ENCODE measurements at regions not wholly inside any gene's neighbourhood (a gene's known extent, or its start where the extent isn't known, plus 50 kb on each side); places are given as distances from the start of the nearest gene placed in this dataset.
"Not testable (repeated sequence)": the region's sequence is repeated elsewhere in the genome, so short reads cannot be mapped to it uniquely, and the experiment has no call there.

GRCh38 chr2:66279024-66279423, 155.9 kb upstream of the MEIS1 start:
- H3K9me3 Mint-ChIP-seq, result no peaks in the 10 kb centered on the region
- H3K27me3 Mint-ChIP-seq, result no peaks in the 10 kb centered on the region
- DNase-seq, result no peak
- no peak overlapping the region for H3K27ac Mint-ChIP-seq
- no peaks in the 10 kb centered on the region for H3K4me1 Mint-ChIP-seq (ENCODE audit: low read depth)
- H3K36me3 Mint-ChIP-seq (ENCODE audit: low read depth), result no peaks in the 10 kb centered on the region
- H3K4me3 Mint-ChIP-seq, result no peak overlapping the region

- Mint-ChIP-seq H3K27ac (no peak overlapping the region), H3K27me3 (no peaks in the 10 kb centered on the region), H3K4me1 (ENCODE audit: low read depth) (no peaks in the 10 kb centered on the region), H3K4me3 (no peak overlapping the region), H3K9me3 (no peaks in the 10 kb centered on the region), H3K36me3 (ENCODE audit: low read depth) (no peaks in the 10 kb centered on the region)
- DNase-seq, result no peak
Measured at GRCh38 chr2:66275984-66276383, 158.9 kb upstream of the MEIS1 start.

GRCh38 chr2:66273933-66274490, 160.9 kb upstream of the MEIS1 start:
- Mint-ChIP-seq H3K9me3 (no peaks in the 10 kb centered on the region), H3K4me3 (no peak overlapping the region), H3K4me1 (ENCODE audit: low read depth) (no peaks in the 10 kb centered on the region), H3K27me3 (no peaks in the 10 kb centered on the region), H3K36me3 (ENCODE audit: low read depth) (no peaks in the 10 kb centered on the region), H3K27ac (no peak overlapping the region)
- no peak for DNase-seq

GRCh38 chr2:66272751-66273150, 162.2 kb upstream of the MEIS1 start:
- no peak overlapping the region for H3K4me3 Mint-ChIP-seq
- H3K27me3 Mint-ChIP-seq, result no peaks in the 10 kb centered on the region
- no peak overlapping the region for H3K27ac Mint-ChIP-seq
- H3K4me1 Mint-ChIP-seq (ENCODE audit: low read depth), result no peaks in the 10 kb centered on the region
- H3K9me3 Mint-ChIP-seq, result no peaks in the 10 kb centered on the region
- DNase-seq, result no peak
- H3K36me3 Mint-ChIP-seq (ENCODE audit: low read depth), result no peaks in the 10 kb centered on the region

- Mint-ChIP-seq H3K27ac (no peak overlapping the region), H3K9me3 (no peaks in the 10 kb centered on the region), H3K4me1 (ENCODE audit: low read depth) (no peaks in the 10 kb centered on the region), H3K36me3 (ENCODE audit: low read depth) (no peaks in the 10 kb centered on the region), H3K27me3 (no peaks in the 10 kb centered on the region), H3K4me3 (no peak overlapping the region)
- no peak for DNase-seq
Measured at GRCh38 chr2:66271777-66272176, 163.1 kb upstream of the MEIS1 start.

- Mint-ChIP-seq H3K27ac (no peak overlapping the region), H3K4me1 (ENCODE audit: low read depth) (no peaks in the 10 kb centered on the region), H3K36me3 (ENCODE audit: low read depth) (no peaks in the 10 kb centered on the region), H3K9me3 (no peaks in the 10 kb centered on the region), H3K27me3 (no peaks in the 10 kb centered on the region), H3K4me3 (no peak overlapping the region)
- DNase-seq, result no peak
Measured at GRCh38 chr2:66270247-66270646, 164.7 kb upstream of the MEIS1 start.

GRCh38 chr2:66269166-66269565, 165.8 kb upstream of the MEIS1 start:
- H3K9me3 Mint-ChIP-seq, result no peaks in the 10 kb centered on the region

GRCh38 chr2:66268756-66269155, 166.2 kb upstream of the MEIS1 start:
- Mint-ChIP-seq H3K4me3 (no peak overlapping the region), H3K36me3 (ENCODE audit: low read depth) (no peaks in the 10 kb centered on the region), H3K27me3 (no peaks in the 10 kb centered on the region), H3K27ac (no peak overlapping the region), H3K4me1 (ENCODE audit: low read depth) (no peaks in the 10 kb centered on the region), H3K9me3 (no peaks in the 10 kb centered on the region)
- DNase-seq, result no peak

More at GRCh38 chr2:66269166-66269565, 165.8 kb upstream of the MEIS1 start:
- Mint-ChIP-seq H3K4me1 (ENCODE audit: low read depth) (no peaks in the 10 kb centered on the region), H3K27me3 (no peaks in the 10 kb centered on the region), H3K36me3 (ENCODE audit: low read depth) (no peaks in the 10 kb centered on the region), H3K27ac (no peak overlapping the region), H3K4me3 (no peak overlapping the region)
- no peak for DNase-seq

- no peaks in the 10 kb centered on the region for H3K36me3 Mint-ChIP-seq (ENCODE audit: low read depth)
Measured at GRCh38 chr2:66264354-66264753, 170.6 kb upstream of the MEIS1 start.

GRCh38 chr2:66255867-66256266, 179.1 kb upstream of the MEIS1 start:
- Mint-ChIP-seq H3K4me1 (ENCODE audit: low read depth) (no peaks in the 10 kb centered on the region), H3K27ac (no peak overlapping the region), H3K9me3 (peaks cover 3% of the 10 kb centered on the region), H3K27me3 (no peaks in the 10 kb centered on the region), H3K4me3 (no peak overlapping the region), H3K36me3 (ENCODE audit: low read depth) (no peaks in the 10 kb centered on the region)
- DNase-seq, result no peak

More at GRCh38 chr2:66264354-66264753, 170.6 kb upstream of the MEIS1 start:
- Mint-ChIP-seq H3K27me3 (no peaks in the 10 kb centered on the region), H3K4me1 (ENCODE audit: low read depth) (no peaks in the 10 kb centered on the region), H3K27ac (no peak overlapping the region), H3K9me3 (no peaks in the 10 kb centered on the region), H3K4me3 (no peak overlapping the region)
- no peak for DNase-seq

- no peak overlapping the region for H3K27ac Mint-ChIP-seq
- no peaks in the 10 kb centered on the region for H3K4me1 Mint-ChIP-seq (ENCODE audit: low read depth)
Measured at GRCh38 chr2:66255136-66255535, 179.8 kb upstream of the MEIS1 start.

GRCh38 chr2:66253066-66253465, 181.9 kb upstream of the MEIS1 start:
- Mint-ChIP-seq H3K36me3 (ENCODE audit: low read depth) (no peaks in the 10 kb centered on the region), H3K27me3 (no peaks in the 10 kb centered on the region), H3K4me3 (no peak overlapping the region), H3K27ac (no peak overlapping the region), H3K9me3 (peaks cover 3% of the 10 kb centered on the region), H3K4me1 (ENCODE audit: low read depth) (no peaks in the 10 kb centered on the region)
- no peak for DNase-seq

More at GRCh38 chr2:66255136-66255535, 179.8 kb upstream of the MEIS1 start:
- no peaks in the 10 kb centered on the region for H3K27me3 Mint-ChIP-seq
- no peak overlapping the region for H3K4me3 Mint-ChIP-seq
- H3K36me3 Mint-ChIP-seq (ENCODE audit: low read depth), result no peaks in the 10 kb centered on the region
- DNase-seq, result no peak
- H3K9me3 Mint-ChIP-seq, result peaks cover 3% of the 10 kb centered on the region

- no peaks in the 10 kb centered on the region for H3K4me1 Mint-ChIP-seq (ENCODE audit: low read depth)
- H3K27me3 Mint-ChIP-seq, result no peaks in the 10 kb centered on the region
- no peaks in the 10 kb centered on the region for H3K36me3 Mint-ChIP-seq (ENCODE audit: low read depth)
- H3K27ac Mint-ChIP-seq, result no peak overlapping the region
- peaks cover 8% of the 10 kb centered on the region for H3K9me3 Mint-ChIP-seq
- H3K4me3 Mint-ChIP-seq, result no peak overlapping the region
- DNase-seq, result no peak
Measured at GRCh38 chr2:66252109-66252508, 182.8 kb upstream of the MEIS1 start.

GRCh38 chr2:66251573-66251972, 183.4 kb upstream of the MEIS1 start:
- DNase-seq, result no peak
- no peaks in the 10 kb centered on the region for H3K36me3 Mint-ChIP-seq (ENCODE audit: low read depth)
- H3K27me3 Mint-ChIP-seq, result no peaks in the 10 kb centered on the region
- no peak overlapping the region for H3K27ac Mint-ChIP-seq
- no peaks in the 10 kb centered on the region for H3K4me1 Mint-ChIP-seq (ENCODE audit: low read depth)
- H3K4me3 Mint-ChIP-seq, result no peak overlapping the region
- H3K9me3 Mint-ChIP-seq, result peaks cover 8% of the 10 kb centered on the region

- not testable (repeated sequence) for H3K36me3 Mint-ChIP-seq (ENCODE audit: low read depth); H3K27me3 Mint-ChIP-seq; H3K4me1 Mint-ChIP-seq (ENCODE audit: low read depth); H3K4me3 Mint-ChIP-seq; H3K27ac Mint-ChIP-seq; DNase-seq
- H3K9me3 Mint-ChIP-seq, result peaks cover 14% of the 10 kb centered on the region
Measured at GRCh38 chr2:66249089-66249488, 185.8 kb upstream of the MEIS1 start.

- not testable (repeated sequence) for H3K36me3 Mint-ChIP-seq (ENCODE audit: low read depth); H3K4me3 Mint-ChIP-seq; H3K27me3 Mint-ChIP-seq; H3K4me1 Mint-ChIP-seq (ENCODE audit: low read depth); DNase-seq; H3K27ac Mint-ChIP-seq
- peaks cover 14% of the 10 kb centered on the region for H3K9me3 Mint-ChIP-seq
Measured at GRCh38 chr2:66243809-66244208, 191.1 kb upstream of the MEIS1 start.

Data from activated T-cell treated with anti-CD3 and anti-CD28 coated beads, Interleukin-2, amount 50 U/mL, for 24 hours (primary cell).